Endodermal cell (in vitro differentiated cells): ENCODE measurements at regions not wholly inside any gene's neighbourhood (a gene's known extent, or its start where the extent isn't known, plus 50 kb on each side); places are given as distances from the start of the nearest gene placed in this dataset.

Experiments
- DNase-seq: peaks from one replicate; pipeline ENCODE4 v3.0.0-alpha.2; 2017
- H3K27ac ChIP-seq: 2 replicates; pipeline ENCODE4 v1.5.1; 2013; ENCODE audit warnings: mild to moderate bottlenecking, low read depth, low read length, moderate library complexity
- H3K27me3 ChIP-seq: 2 replicates; pipeline ENCODE4 v1.6.1; 2013; ENCODE audit warnings: mild to moderate bottlenecking, low read length, moderate library complexity; ENCODE audit not compliant: insufficient read depth, control insufficient read depth, poor library complexity, severe bottlenecking
- H3K36me3 ChIP-seq: 2 replicates; pipeline ENCODE4 v1.7.0; 2013; ENCODE audit warnings: mild to moderate bottlenecking, low read length, moderate library complexity; ENCODE audit not compliant: control insufficient read depth, insufficient read depth
- H3K4me1 ChIP-seq: one replicate; pipeline ENCODE4 v1.7.0; 2013; ENCODE audit warnings: low read length; ENCODE audit not compliant: control insufficient read depth, insufficient read depth
- H3K4me3 ChIP-seq: 2 replicates; pipeline ENCODE4 v1.5.1; 2013; ENCODE audit warnings: mild to moderate bottlenecking, low read length, moderate library complexity
- H3K9ac ChIP-seq: 2 replicates; pipeline ENCODE4 v1.6.1; 2013; ENCODE audit warnings: mild to moderate bottlenecking, low read length, moderate library complexity; ENCODE audit not compliant: poor library complexity, severe bottlenecking; ENCODE audit errors: extremely low read depth
- H3K9me3 ChIP-seq: 2 replicates; pipeline ENCODE4 v1.6.1; 2013; ENCODE audit warnings: mild to moderate bottlenecking, low read length, moderate library complexity; ENCODE audit not compliant: control insufficient read depth
- H3K27ac Mint-ChIP-seq: 2 replicates; pipeline ENCODE4 v1.8.0; 2020; ENCODE audit warnings: mixed read lengths
- H3K27me3 Mint-ChIP-seq: 2 replicates; pipeline ENCODE4 v1.8.0; 2021; ENCODE audit warnings: mild to moderate bottlenecking, mixed read lengths; ENCODE audit not compliant: insufficient read depth
- H3K36me3 Mint-ChIP-seq: 2 replicates; pipeline ENCODE4 v1.8.0; 2020; ENCODE audit warnings: low read depth, mixed read lengths
- H3K4me1 Mint-ChIP-seq: 2 replicates; pipeline ENCODE4 v1.8.0; 2020; ENCODE audit warnings: mixed read lengths
- H3K4me3 Mint-ChIP-seq: 2 replicates; pipeline ENCODE4 v1.8.0; 2020; ENCODE audit warnings: mild to moderate bottlenecking, moderate library complexity, mixed read lengths
- H3K9me3 Mint-ChIP-seq: 2 replicates; pipeline ENCODE4 v1.8.0; 2020; ENCODE audit warnings: mild to moderate bottlenecking, mixed read lengths
- WGBS, 2 experiments: methylation state at CpG; one replicate each; pipeline versions ENCODE4 v1.1.5 to v1.1.7; 2013; ENCODE audit warnings: missing lambda C conversion rate in 2 of 2, mixed read lengths in 1 of 2; ENCODE audit not compliant: insufficient coverage in 1 of 2, insufficient read length in 1 of 2; 5-methylcytosine and 5-hydroxymethylcytosine counted together
- TF ChIP-seq, protein P1 (sequence below): fragments of 200-600 bp; sonication (generic); conservative IDR thresholded peaks from 2 replicates; pipeline ENCODE4 v1.5.0; 2021; ENCODE audit warnings: antibody characterized with exemption, mild to moderate bottlenecking

GRCh38 chr13:59587030-59587429 lies 576.7 kb downstream of the DIAPH3 start:
- H3K4me1 Mint-ChIP-seq: peaks cover 63% of the 10 kb centered on the region
- DNase-seq: no peak
- Histone ChIP-seq H3K9me3 (no peaks in the 10 kb centered on the region), H3K36me3 (no peaks in the 10 kb centered on the region), H3K27me3 (no peaks in the 10 kb centered on the region), H3K27ac (no peak overlapping the region), H3K4me1 (peaks cover 34% of the 10 kb centered on the region), H3K4me3 (no peak overlapping the region), H3K9ac (no peak overlapping the region)
- no peaks in the 10 kb centered on the region for H3K27me3 Mint-ChIP-seq
- WGBS, 2 experiments: 66% methylated on average over 3 of the region's 3 CpGs; no CpG with 5 or more reads in 1 of the 2 experiments
- H3K27ac Mint-ChIP-seq: peak overlapping the region; percentile 59
- TF ChIP-seq, protein P1, sequence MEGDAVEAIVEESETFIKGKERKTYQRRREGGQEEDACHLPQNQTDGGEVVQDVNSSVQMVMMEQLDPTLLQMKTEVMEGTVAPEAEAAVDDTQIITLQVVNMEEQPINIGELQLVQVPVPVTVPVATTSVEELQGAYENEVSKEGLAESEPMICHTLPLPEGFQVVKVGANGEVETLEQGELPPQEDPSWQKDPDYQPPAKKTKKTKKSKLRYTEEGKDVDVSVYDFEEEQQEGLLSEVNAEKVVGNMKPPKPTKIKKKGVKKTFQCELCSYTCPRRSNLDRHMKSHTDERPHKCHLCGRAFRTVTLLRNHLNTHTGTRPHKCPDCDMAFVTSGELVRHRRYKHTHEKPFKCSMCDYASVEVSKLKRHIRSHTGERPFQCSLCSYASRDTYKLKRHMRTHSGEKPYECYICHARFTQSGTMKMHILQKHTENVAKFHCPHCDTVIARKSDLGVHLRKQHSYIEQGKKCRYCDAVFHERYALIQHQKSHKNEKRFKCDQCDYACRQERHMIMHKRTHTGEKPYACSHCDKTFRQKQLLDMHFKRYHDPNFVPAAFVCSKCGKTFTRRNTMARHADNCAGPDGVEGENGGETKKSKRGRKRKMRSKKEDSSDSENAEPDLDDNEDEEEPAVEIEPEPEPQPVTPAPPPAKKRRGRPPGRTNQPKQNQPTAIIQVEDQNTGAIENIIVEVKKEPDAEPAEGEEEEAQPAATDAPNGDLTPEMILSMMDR: no peak
- H3K36me3 Mint-ChIP-seq: peaks cover 8% of the 10 kb centered on the region
- peaks cover 21% of the 10 kb centered on the region for H3K9me3 Mint-ChIP-seq
- peak overlapping the region; percentile 27 for H3K4me3 Mint-ChIP-seq

GRCh38 chr13:59587971-59588716 lies 575.6 kb downstream of the DIAPH3 start:
- peaks cover 29% of the 10 kb centered on the region for H3K4me1 ChIP-seq
- no peak for DNase-seq
- H3K9me3 ChIP-seq: no peaks in the 10 kb centered on the region
- no peaks in the 10 kb centered on the region for H3K36me3 ChIP-seq
- H3K9me3 Mint-ChIP-seq: peaks cover 32% of the 10 kb centered on the region
- H3K27me3 Mint-ChIP-seq: peaks cover 5% of the 10 kb centered on the region
- H3K27ac ChIP-seq: no peak overlapping the region
- peak overlapping the region; percentile 9 for H3K4me3 Mint-ChIP-seq
- H3K4me1 Mint-ChIP-seq: peaks cover 53% of the 10 kb centered on the region
- no peak overlapping the region for H3K9ac ChIP-seq
- 10 to 29% methylated on average over 1 of the region's 1 CpG for WGBS, 2 experiments
- H3K27me3 ChIP-seq: no peaks in the 10 kb centered on the region
- H3K27ac Mint-ChIP-seq: peak overlapping the region; percentile 56
- H3K4me3 ChIP-seq: peak overlapping the region; percentile 5
- H3K36me3 Mint-ChIP-seq: peaks cover 15% of the 10 kb centered on the region
- TF ChIP-seq, protein P1: no peak

DNA sequence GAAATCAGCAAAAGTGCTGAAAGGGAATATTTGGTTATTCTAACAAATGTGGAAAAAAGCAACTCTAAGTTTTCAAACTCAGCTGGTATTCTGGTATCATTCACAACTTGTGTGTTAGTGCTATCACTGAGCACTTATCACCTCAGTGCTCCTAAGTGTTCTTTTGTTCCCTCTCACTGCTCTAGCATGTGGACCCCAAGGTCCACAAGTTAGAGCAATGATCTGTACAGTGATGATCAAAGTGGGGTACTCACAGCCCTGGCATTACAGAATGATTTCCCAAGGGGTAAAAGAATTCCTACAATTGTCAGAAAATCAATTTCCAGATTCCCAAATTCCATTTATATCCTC lies 575.0 kb downstream of the DIAPH3 start:
- H3K4me1 ChIP-seq: peaks cover 29% of the 10 kb centered on the region
- H3K27me3 Mint-ChIP-seq: peaks cover 8% of the 10 kb centered on the region

More for the DNA sequence above, 575.0 kb downstream of the DIAPH3 start:
- TF ChIP-seq, protein P1: no peak
- Mint-ChIP-seq H3K4me3 (peak overlapping the region; percentile 9), H3K36me3 (peaks cover 18% of the 10 kb centered on the region), H3K9me3 (peaks cover 38% of the 10 kb centered on the region), H3K27ac (peak overlapping the region; percentile 56), H3K4me1 (peaks cover 53% of the 10 kb centered on the region)
- no peaks in the 10 kb centered on the region for H3K27me3 ChIP-seq
- no peaks in the 10 kb centered on the region for H3K9me3 ChIP-seq
- DNase-seq: no peak
- no peak overlapping the region for H3K27ac ChIP-seq
- no peaks in the 10 kb centered on the region for H3K36me3 ChIP-seq
- no peak overlapping the region for H3K9ac ChIP-seq
- peak overlapping the region; percentile 2 for H3K4me3 ChIP-seq
